Hematopoietic multipotent progenitor cell treated with erythropoietin and hydrocortisone succinate and interleukin-3 and kit ligand, for 15 days (in vitro differentiated cells): ENCODE measurements at regions not wholly inside any gene's neighbourhood (a gene's known extent, or its start where the extent isn't known, plus 50 kb on each side); places are given as distances from the start of the nearest gene placed in this dataset.
"Not testable (repeated sequence)": the region's sequence is repeated elsewhere in the genome, so short reads cannot be mapped to it uniquely, and the experiment has no call there.

Source experiments
- DNase-seq: peaks from one replicate; pipeline ENCODE4 v3.0.0-alpha.2; 2015; ENCODE audit warnings: low spot score

DNA sequence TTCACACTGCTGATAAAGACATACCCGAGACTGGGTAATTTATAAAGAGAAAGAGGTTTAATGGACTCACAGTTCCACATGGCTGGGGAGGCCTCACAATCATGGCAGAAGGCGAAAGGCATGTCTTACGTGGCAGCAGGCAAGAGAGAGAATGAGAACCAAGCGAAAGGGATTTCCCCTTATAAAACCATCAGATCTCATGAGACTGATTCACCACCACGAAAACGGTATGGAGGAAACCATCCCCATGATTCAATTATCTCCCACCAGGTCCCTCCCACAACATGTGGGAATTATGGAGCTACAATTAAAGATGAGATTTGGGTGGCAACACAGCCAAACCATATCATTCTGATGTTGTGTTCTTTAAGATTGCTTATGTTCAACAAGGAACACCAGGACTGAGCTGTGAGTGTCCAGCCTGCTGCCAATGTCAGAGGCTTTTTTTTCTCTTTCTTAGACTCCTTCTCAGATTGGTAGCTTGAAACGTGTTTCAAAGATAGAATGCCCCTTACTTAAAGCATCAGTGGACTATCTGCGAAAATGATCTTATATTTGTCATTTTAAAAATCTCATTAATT lies 124.1 kb upstream of the TWIST2 start:
- DNase-seq, result not testable (repeated sequence)

DNA sequence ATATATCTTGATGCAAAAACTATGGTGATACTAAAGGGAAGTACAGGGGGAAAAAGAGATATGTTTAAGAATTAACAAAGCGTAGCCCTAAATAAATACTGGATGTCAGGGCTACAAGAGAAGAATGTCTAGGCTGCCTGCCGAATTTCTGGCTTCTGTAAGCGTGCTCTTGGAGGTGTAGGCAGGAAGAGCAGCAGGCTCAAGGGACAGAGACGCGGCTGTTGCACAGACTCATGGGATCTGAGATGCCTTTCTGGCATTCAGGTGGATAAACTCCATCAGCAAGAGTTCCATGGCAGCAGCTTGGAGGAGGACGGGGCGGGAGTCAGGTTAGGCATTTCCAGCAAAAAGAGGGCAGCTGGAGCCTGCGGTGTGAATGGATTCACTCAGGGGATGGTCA lies 123.2 kb upstream of the TWIST2 start:
- DNase-seq, result no peak

DNA sequence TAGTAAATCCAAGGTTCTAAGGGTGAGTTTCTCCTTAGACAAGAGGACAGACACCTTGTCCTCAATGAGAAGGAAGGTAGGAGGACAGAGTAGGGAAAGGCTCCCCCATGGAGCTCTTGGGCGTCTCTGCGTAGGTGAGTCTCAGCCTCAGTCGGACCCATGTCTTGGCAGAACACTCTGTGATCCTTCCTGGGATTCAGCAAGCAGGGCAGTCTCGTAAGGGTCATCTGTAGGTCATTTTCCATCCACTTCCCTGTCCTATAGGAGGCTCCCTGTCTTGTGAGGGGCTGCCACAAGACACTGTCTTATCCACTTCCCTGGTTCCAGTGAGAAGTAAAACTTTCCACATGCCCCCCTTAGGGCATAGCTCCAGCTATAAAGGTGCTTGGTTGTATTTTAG lies 122.6 kb upstream of the TWIST2 start:
- DNase-seq, result no peak

DNA sequence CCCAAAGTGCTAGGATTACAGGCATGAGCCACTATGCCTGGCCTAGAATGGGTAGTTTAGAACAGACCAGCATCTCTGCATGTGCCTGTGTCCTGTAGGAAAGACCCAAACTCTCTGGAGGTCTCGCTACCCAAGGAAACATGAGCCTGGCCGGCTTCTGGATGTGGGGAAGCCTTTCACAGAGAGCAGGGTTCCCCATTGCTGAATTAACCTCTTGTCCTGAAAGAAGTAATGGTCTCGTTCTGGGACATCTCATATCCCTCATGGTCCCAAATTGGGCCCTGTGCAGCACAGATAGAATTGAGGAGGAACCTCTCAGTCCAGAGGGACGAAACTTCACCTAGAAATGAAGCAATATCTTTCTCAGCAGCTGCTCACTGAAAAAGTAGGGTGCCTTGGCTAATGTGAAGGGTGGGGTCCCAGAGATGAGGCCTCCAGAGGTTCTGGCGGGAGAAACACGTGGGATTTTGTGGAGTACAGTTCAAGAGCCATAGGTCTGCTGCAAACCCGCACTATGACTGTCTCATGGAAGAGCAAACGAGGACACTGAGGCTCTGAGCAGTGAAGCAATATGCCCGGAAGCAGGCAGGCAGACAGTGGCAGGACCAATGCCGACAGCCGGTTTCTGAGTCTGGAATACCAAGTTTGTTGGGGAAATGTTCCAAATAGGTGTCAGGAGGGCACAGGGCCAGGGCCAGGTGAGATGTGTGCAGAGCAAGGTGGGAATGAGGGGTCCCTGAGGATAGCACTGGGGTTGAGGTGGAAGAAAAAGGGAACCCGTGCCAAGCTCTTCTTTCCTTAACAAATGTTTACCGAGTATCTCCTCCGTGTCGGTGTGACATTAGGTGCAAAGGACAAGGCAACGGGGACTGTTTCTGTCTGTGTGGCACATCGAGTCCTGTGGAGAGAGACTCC lies 121.0 kb upstream of the TWIST2 start:
- DNase-seq, result no peak

DNA sequence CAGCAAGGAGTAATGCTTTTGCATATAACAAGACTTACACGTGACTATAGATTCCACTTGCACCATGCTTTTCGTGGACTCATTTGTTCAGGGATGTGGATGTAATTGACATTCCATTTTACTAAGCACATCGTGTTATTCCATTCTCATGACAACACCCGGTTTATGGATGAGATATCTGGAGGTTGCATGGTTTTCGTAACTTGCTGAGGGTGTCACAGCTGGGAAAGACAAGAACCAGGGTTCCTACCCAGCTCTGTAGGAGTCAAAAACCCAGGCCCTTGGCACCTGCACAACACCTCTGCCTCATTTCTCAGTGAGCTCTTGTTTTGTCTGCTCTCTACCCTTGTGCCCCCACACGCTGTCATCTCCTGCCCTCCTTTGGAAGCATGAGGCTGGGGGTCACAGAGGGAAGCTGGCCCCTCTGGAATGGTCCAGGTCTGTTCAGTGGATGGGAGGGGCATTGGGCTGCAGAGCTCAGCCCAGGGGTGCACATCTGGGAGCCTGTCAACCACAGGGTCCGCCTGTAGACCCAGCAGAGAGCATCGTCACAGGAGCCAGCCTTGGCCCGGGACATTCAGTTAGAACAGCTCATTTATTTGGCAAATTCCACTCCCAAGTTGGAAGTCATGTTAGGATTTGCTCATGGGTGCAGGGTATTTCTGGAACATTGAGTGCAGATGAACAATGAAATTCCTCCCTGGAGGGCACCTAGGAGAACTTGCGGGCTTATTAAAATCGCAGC lies 120.1 kb upstream of the TWIST2 start:
- DNase-seq, result no peak

DNA sequence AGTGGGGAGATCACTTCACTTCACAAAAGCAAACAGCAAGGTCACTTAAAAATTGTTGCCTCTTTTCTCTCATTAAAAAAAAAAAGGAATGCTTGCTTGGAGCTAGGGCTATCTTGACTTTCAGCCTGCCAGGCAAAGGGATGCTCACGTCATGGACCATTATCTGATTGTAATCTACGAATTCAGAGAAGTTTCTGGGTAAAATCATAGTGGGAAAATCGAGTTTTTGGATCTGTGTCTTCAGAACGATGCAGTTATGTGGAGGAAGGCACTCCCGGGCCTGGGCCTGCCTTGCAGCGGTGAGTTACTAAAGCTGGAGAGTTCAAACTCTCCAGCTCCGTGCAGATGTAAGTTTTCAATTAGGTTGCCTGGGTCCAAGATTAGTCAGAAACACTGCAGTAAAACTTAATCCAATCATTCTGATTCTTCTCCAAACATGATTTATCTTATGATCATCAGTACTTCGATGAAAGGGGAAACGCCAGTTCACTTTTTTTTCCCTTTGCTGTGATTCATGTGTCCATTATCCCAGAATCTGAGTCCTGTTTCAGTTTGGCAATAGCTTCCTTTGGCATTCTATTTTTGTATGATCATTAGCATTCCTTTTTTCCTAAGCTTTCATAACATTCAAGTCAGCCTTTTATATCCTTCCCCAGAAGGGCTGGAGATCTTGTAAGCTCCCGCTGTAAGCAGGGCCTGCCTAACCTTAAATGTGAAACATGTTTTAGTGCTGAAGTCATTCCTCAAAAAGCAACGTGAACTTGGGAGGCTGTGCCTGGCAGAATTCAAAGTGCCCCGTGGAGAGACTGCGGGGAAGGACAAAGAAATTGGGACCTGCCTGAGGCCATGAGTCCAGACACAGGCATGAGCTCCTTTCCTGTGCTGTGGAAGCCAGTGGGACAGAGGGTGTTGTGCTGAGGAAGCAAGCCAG lies 119.3 kb upstream of the TWIST2 start:
- DNase-seq, result no peak

DNA sequence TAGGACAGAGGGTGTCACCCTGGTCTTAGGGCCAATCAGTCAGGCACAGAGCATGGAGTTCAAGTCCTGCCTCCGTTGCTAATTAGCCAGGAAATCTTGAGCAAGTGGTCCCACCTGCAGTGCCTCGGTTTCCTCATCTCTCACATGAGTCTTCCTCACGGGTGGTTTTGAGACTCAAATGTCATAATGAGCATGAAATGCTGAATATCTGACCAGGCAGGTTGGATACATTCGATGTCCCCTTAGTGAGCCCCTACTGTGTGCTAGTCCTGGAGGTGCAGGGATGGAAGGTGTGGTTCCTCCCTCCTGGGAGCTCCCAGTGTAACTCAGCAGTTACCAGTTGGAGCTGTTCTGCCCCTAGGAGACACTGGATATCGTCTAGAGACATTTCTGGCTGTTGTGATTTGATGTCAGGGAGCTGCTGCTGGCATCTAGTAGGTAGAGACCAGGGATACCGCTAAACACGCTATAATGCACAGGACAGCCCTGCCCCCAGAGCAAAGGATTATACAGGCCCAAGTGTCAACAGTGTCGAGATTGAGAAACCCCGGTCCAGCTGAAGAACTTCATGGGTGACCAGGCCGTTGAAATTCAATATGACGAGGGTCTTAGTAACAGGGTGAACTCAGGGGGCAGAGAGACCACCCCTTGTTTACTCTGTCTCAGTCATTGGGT lies 118.5 kb upstream of the TWIST2 start:
- DNase-seq, result no peak

DNA sequence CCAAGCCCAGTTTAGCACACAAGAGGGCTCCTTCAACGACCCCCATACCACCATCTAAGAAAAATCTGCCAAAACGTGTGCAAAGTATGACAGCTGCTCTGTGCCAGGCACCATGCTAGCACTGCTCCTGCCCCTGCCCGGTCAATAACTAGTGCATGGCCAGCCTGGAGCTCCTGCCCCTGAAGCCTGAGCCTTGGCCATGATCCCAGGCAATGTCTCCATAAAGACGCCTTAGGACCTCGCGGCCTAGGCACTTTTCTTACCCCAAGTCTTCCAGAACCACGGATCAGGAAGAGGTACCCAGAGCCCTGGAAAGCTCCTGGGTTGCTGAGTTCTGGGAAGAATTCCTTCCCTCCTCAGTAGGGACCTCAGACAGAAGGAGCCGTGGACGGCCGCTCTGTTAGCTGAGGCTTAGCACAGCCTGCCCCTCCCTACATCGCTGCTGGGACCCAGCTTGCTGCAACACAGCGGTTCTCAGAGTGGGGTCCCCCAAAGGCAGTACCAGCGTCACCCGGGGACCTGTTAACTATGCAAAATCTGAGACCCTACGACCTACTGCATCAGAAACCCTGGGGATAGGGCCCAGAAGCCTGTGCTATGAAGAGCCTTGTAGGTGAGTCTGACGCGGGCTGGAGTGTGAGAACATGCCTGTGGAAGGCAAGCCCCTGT lies 117.8 kb upstream of the TWIST2 start:
- DNase-seq, result no peak

DNA sequence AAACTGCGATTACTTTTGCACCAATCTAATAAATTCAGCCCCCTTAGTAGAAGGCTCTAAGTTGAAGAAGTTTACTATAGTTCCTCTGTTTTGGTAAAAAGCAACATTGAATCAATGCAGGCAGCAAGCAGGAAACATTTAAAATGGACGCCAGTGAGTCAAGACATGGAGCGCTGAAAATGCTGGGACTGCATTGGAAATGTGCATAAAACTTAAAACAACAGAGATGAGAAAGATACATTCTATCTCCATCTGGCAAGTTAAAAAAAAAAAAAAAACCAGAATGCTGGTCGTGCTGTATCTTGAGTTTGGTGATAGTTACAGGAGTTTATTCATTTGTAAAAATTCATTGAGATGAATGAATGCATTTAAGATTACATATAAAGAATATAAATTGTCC lies 117.0 kb upstream of the TWIST2 start:
- DNase-seq, result no peak

DNA sequence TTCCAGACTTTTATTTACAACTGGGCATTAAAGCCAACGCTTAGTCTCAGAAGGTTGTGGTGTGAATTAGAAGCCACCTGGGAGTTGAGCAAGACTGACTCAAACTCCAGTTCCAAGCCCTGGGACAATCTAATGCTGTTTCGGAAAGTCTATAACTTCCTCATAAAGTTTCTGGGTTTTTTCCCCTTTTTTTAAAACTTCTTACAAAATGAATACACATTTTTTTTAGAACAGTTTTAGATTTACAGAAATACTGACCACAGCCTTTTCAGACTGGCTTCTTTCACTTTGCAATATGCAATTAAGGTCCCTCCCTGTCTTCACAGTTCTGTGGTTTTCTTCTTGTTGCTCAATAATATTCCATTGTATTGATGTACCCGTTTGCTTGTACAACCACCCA lies 115.9 kb upstream of the TWIST2 start:
- DNase-seq, result no peak

DNA sequence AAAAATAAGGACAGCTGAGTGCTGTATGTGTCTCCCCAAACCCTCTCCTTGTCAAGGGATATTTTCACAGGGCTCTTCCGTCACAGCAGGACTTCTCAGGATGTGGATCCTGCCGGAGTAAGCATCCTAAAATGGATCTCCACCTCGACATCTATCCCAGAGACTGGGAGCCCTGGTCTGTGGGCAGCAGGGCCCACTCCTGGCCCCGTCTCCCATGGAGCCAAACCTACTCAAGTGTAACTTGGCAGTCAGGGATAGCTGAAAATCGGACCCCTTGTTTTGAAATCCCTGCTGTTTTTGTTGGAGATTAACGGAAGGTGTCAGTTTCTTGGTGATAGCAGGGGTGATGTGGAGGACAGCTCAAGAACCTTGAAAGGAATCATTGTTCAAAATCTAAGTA lies 109.0 kb upstream of the TWIST2 start:
- DNase-seq, result no peak

DNA sequence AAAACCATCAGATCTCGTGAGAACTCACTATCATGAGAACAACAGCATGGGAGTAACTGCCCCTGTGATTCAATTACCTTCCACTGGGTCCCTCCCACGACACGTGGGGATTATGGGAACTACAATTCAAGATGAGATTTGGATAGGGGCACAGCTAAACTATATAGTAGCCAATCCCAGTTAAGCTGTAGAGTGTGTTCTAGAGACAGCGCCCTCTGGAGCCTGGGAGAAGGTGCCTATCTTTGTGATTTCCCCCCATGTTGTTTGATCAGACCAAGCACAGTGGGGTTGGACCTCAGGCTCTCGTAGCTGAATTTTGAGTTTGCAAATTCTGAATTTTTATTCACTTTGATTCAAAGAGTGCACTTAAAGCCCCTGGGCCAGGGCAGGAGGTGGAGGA lies 108.2 kb upstream of the TWIST2 start:
- DNase-seq, result no peak

DNA sequence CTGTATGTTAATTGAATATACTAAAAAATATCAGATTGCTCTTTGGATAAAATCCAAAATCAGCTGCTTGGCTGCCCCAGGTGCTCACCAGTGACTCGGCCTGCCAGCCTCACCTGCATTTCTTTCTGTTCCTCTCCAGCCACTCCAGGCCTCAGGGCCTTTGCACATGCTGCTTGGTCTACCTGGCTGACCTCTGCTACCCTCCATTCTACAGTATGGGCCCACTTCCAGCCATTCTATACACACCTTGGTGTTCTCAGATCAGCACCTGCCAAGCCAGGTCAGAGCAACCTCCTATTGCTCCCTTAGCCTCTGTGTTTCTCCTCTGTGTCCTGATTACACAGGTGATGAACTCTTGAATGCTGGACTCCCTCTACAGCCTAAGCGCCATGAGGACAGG lies 106.6 kb upstream of the TWIST2 start:
- no peak for DNase-seq

DNA sequence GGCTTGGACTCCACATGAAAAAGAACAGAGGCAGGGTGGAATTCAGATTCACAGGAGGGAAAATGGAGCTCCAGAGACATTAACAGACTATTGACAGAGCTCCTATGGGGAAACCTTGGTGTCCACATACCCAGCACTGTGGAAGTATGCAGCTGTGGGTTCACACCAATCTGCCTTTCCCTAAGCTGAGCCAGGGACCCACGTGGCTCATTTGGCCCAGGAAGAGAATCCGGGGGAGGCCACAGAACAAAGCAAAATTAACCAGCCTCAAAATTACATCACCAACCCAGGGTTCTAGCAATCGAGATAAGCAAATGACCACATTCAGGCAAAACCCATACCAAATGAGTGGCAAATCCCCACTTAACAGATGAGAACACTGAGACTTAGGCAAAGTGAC lies 105.8 kb upstream of the TWIST2 start:
- DNase-seq, result no peak

DNA sequence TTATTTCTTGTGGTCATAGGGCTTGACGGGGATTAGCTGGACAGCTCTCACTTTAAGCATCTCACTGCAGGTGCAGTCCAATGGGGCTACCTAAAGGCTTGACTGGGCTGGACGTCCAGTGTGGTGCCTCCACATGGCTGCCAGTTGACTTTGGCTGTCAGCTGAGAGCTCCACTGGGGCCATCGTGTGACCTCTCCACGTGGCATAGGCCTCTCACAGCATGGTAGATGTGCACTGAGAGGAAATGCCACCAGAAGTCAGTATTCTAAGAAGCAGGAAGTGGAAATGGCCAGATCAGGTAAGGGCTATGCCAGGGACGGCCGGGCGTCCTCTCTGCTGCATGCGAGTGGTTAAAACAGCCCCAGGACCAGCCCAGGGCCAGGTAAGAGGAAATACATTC lies 105.2 kb upstream of the TWIST2 start:
- no peak for DNase-seq

DNA sequence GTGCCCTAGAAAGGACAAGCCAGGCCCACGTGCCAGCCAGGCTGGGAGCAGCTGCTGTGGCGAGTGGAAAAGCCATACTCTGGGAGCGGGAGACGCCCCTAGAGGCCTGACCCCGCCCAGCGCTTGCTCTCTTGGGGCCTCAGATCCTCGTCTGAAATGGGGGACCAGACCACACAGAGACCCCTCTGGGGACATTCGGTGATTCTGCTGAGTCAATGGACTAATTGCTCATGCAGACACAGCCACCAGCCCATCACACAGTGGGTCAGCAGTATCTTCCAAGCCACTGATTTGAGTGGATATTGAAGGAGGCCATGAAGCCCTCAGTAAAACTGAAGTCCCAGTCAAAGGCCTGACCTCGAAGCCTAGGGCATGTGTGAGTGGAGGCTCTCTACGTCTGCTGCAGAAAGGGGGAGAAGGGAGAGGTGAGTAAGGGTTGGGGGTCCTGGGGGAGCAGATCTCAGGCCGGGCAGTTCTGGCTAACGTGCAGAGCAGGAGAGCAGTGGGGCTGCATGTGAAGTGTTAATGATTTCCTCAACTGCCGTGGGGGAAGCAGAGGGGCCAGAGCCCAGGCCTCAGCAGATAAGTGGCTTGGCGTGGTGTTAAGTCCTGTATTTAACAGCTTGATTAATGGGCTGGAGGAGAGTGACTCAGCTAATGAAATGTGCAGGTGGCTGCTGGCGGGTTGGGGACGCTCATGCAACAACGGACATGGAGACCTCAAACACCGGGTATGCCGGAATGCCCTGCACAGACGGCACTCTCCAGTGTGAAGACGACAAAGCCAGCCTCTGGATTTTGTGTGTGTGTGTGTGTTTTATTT lies 104.4 kb upstream of the TWIST2 start:
- no peak for DNase-seq

DNA sequence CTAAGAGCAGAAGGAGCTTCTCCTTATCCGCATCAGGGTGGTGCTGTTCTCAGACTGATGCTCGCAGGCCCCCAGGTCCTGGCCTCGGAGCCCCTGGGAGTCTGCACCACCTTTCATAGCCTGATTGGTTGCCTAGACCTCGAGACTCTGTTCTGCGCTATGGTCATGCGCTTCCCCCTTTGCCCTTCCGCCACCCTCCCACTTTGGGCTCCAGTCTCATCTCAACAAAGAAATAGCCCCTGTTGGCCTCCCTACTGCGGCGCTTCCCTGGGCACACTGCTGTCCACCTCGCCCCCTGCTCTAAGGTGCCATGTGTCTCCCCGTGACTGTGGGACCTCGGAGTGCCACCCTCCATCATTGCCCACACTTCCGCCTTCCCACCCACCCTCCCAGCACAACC lies 102.9 kb upstream of the TWIST2 start:
- DNase-seq, result no peak

DNA sequence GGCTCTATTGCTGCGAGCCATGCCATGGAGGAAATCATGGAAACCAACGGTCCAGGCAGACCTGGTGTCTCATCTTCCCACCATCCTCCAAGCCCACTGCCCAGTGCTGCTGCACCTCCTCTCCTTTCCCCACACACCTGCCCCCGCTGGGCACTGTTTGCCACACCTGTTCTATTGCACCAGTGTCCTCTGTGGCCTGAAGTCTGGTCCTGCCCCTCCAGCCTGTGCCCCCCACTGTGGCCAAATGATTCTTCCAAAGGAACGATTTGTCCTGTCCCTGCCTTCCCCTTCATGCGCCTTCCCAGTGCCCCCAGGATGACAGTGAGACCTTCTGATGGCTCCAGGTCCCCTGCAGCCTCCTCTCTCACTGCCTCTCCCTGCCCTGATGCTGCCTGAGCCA lies 101.9 kb upstream of the TWIST2 start:
- DNase-seq, result no peak

DNA sequence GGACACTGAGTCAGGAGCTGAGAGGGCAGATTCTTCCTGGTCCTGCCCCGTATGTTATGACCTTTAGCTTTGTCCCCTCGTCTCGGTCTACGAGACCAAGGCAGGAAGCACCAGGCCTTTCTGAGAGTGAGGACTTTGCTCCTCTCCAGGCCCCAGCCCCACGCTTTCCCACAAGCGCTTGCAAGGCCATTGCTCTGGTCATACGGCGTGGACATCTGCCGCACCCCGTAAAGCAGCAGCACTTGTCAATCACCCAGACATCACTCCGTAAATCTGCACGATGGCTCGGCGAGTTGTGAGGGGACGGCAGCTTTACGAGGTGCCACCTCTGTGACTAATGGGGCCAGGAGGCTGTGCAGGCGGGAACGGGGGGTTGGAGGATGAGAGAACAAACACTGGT lies 100.8 kb upstream of the TWIST2 start:
- DNase-seq, result no peak

DNA sequence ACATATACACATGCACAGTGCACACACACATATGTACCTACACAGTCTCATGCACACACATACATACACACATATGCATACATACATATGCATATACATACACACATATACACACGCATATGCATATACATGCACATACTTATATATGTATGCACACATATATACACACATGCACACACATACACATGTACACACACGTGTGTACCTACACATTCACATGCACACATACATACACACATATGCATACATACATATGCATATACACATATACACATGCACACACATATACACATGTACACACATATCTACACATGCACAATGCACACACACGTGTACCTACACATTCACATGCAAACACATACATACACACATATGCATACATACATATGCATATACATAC lies 100.3 kb upstream of the TWIST2 start:
- DNase-seq, result no peak
